Renal cortical epithelial cell (primary cell): ENCODE measurements at regions not wholly inside any gene's neighbourhood (a gene's known extent, or its start where the extent isn't known, plus 50 kb on each side); places are given as distances from the start of the nearest gene placed in this dataset.
"Not testable (repeated sequence)": the region's sequence is repeated elsewhere in the genome, so short reads cannot be mapped to it uniquely, and the experiment has no call there.

Source experiments
- DNase-seq: peaks from one replicate; pipeline ENCODE4 v3.0.0-alpha.2; 2011; ENCODE audit warnings: low read depth

GRCh38 chr1:106249810-106250209, 806.7 kb upstream of the PRMT6 start:
- no peak for DNase-seq

GRCh38 chr1:106254748-106255147, 801.7 kb upstream of the PRMT6 start:
- no peak for DNase-seq

- no peak for DNase-seq
These were observed 789.7 kb upstream of the PRMT6 start for GRCh38 chr1:106266786-106267185.

GRCh38 chr1:106268070-106268469, 788.4 kb upstream of the PRMT6 start:
- no peak for DNase-seq

GRCh38 chr1:106276871-106277270, 779.6 kb upstream of the PRMT6 start:
- no peak for DNase-seq

- DNase-seq = no peak
These were observed 778.7 kb upstream of the PRMT6 start for GRCh38 chr1:106277786-106278185.

GRCh38 chr1:106278716-106279115, 777.8 kb upstream of the PRMT6 start:
- no peak for DNase-seq

GRCh38 chr1:106289265-106289928, 767.1 kb upstream of the PRMT6 start:
- DNase-seq = no peak

GRCh38 chr1:106290805-106291501, 765.5 kb upstream of the PRMT6 start:
- no peak for DNase-seq

- no peak for DNase-seq
These were observed 764.3 kb upstream of the PRMT6 start for GRCh38 chr1:106292130-106292529.

- DNase-seq = no peak
These were observed 760.0 kb upstream of the PRMT6 start for GRCh38 chr1:106296431-106296830.

- DNase-seq = no peak
These were observed 752.4 kb upstream of the PRMT6 start for GRCh38 chr1:106304106-106304505.

GRCh38 chr1:106319612-106320011, 736.9 kb upstream of the PRMT6 start:
- DNase-seq = no peak

GRCh38 chr1:106325600-106325999, 730.9 kb upstream of the PRMT6 start:
- DNase-seq = no peak

- no peak for DNase-seq
These were observed 712.0 kb upstream of the PRMT6 start for GRCh38 chr1:106344494-106344893.

- no peak for DNase-seq
These were observed 696.2 kb upstream of the PRMT6 start for GRCh38 chr1:106360252-106360651.

- no peak for DNase-seq
These were observed 689.7 kb upstream of the PRMT6 start for GRCh38 chr1:106366627-106367319.

- DNase-seq = no peak
These were observed 678.2 kb upstream of the PRMT6 start for GRCh38 chr1:106378261-106378660.

GRCh38 chr1:106380772-106381171, 675.7 kb upstream of the PRMT6 start:
- no peak for DNase-seq

- DNase-seq = not testable (repeated sequence)
These were observed 667.3 kb upstream of the PRMT6 start for GRCh38 chr1:106389160-106389559.

- DNase-seq = no peak
These were observed 663.4 kb upstream of the PRMT6 start for GRCh38 chr1:106393046-106393445.

GRCh38 chr1:106396020-106396419, 660.5 kb upstream of the PRMT6 start:
- DNase-seq = peak; percentile 5

- no peak for DNase-seq
These were observed 658.1 kb upstream of the PRMT6 start for GRCh38 chr1:106398391-106398790.
